IMR-90 (cell line): ENCODE measurements at regions not wholly inside any gene's neighbourhood (a gene's known extent, or its start where the extent isn't known, plus 50 kb on each side); places are given as distances from the start of the nearest gene placed in this dataset.

Experiments used
- NFE2L2 ChIP-seq: fragments of 150-350 bp; IDR thresholded peaks from 2 replicates; pipeline ENCODE4 v1.6.1; 2016; ENCODE audit warnings: low read depth, mild to moderate bottlenecking, low read length
- POLR2A ChIP-seq: IDR thresholded peaks from 2 replicates; pipeline ENCODE4 v1.6.1; 2012; ENCODE audit warnings: mild to moderate bottlenecking, low read depth, low read length
- TF ChIP-seq, protein P1 (sequence below): fragments of 150-350 bp; IDR thresholded peaks from 2 replicates; pipeline ENCODE4 v1.6.1; 2016; ENCODE audit warnings: low read depth, mild to moderate bottlenecking, low read length, moderate library complexity, borderline replicate concordance
- TF ChIP-seq, protein P2 (sequence below): conservative IDR thresholded peaks from 2 replicates; pipeline ENCODE4 v1.5.1; 2012; ENCODE audit warnings: mild to moderate bottlenecking, low read depth, low read length, improper control_type of control experiment

DNA sequence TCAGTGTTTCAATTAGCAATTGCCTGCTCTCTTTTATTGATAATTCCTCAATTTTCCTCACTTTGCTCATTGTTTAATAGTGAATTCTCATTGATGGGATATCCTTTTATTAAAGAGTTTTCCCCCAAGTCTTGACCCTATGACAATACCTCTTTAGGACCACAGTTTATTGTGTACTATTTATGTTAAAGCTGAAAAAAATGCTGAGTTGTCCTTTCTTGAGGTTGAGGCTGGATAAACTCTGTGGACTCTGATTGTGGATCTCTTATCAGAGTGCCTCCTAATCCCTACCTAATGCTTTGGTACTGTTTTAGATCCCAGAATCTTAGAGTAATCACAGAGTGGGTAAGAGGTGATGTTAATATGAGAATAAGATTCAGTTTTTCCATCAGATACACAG is 416.3 kb upstream of the GBE1 start:
- TF ChIP-seq, protein P1, sequence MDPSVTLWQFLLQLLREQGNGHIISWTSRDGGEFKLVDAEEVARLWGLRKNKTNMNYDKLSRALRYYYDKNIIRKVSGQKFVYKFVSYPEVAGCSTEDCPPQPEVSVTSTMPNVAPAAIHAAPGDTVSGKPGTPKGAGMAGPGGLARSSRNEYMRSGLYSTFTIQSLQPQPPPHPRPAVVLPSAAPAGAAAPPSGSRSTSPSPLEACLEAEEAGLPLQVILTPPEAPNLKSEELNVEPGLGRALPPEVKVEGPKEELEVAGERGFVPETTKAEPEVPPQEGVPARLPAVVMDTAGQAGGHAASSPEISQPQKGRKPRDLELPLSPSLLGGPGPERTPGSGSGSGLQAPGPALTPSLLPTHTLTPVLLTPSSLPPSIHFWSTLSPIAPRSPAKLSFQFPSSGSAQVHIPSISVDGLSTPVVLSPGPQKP: no peak
- TF ChIP-seq, protein P2, sequence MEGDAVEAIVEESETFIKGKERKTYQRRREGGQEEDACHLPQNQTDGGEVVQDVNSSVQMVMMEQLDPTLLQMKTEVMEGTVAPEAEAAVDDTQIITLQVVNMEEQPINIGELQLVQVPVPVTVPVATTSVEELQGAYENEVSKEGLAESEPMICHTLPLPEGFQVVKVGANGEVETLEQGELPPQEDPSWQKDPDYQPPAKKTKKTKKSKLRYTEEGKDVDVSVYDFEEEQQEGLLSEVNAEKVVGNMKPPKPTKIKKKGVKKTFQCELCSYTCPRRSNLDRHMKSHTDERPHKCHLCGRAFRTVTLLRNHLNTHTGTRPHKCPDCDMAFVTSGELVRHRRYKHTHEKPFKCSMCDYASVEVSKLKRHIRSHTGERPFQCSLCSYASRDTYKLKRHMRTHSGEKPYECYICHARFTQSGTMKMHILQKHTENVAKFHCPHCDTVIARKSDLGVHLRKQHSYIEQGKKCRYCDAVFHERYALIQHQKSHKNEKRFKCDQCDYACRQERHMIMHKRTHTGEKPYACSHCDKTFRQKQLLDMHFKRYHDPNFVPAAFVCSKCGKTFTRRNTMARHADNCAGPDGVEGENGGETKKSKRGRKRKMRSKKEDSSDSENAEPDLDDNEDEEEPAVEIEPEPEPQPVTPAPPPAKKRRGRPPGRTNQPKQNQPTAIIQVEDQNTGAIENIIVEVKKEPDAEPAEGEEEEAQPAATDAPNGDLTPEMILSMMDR: no peak
- TF ChIP-seq POLR2A (no peak), NFE2L2 (no peak)
